ENCODE measurements at regions not wholly inside any gene's neighbourhood (a gene's known extent, or its start where the extent isn't known, plus 50 kb on each side); places are given as distances from the start of the nearest gene placed in this dataset.
A peak's percentile ranks its signal among the peaks of the same experiment; 100 is the strongest.

DNA sequence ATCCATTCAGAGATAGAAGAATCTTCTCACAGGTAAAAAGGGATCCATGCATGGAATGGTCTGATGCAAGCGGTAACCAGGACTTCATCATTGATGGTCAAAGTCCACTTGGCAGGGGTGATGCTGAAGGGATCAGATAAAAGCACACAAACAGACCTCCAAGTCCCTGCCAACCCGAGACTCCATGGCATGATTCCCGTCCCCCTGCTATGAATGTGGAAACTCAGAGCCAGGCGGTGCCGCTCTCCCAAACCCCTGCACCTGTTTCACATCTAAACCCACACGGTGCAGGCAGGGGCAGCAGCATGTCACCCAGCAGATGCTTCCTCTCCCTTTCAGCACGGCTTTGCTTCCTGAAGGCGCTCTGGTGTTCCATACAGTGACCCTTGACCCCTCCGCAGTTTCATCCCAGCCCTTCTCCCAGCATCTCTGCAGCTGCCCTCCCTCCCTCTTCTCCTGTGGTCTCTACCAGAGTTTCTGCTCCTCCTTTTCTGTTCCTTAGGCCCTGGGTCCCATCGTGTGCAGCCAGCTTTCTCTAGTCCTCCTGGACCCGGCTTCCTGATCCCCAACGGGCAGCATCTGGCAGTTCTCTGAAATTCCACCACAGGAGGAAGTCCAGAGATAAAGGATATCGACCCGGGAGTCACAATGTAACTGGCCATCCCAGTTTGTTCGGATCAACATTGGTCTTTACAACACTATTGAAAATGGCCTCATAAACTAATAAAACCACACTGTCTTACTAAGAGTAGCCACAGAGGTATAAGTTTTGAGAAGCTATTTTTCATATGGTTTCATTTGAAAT, 235.0 kb downstream of the TTLL2 start (continued):
- TF ChIP-seq ZNF576 (CRISPR knock-in tag; IDR thresholded peaks at IDR 0.05) (no peak), ZNF530 (CRISPR knock-in tag; IDR thresholded peaks at IDR 0.05; ENCODE audit: low read depth) (no peak), ZFX (CRISPR knock-in tag; IDR thresholded peaks at IDR 0.05; ENCODE audit: low read depth) (peak; percentile 63), SRSF1 (optimal IDR thresholded peaks at IDR 0.05; ENCODE audit: low read depth, low read length) (no peak), ATF4 (CRISPR knock-in tag; IDR thresholded peaks at IDR 0.05) (peak; percentile 77 to 100; a peak in 3 of 4 replicates), ZNF451 (CRISPR knock-in tag; IDR thresholded peaks at IDR 0.05) (0 out of 2 replicates have a peak, but pooled peaks have one; percentile 57), ZBTB7B (CRISPR knock-in tag; IDR thresholded peaks at IDR 0.05) (no peak; the same call in 1 of the 2 replicates), IKZF4 (CRISPR knock-in tag; IDR thresholded peaks at IDR 0.05; ENCODE audit: borderline replicate concordance, low read depth, not compliant biosample characterization) (no peak), ZNF496 (CRISPR knock-in tag; IDR thresholded peaks at IDR 0.05; ENCODE audit: insufficient replicate concordance) (no peak), ZC3H4 (CRISPR knock-in tag; IDR thresholded peaks at IDR 0.05; ENCODE audit: borderline replicate concordance) (peak; percentile 93; the same call in 1 of the 2 replicates), SPEN (CRISPR knock-in tag; IDR thresholded peaks at IDR 0.05; ENCODE audit: low read depth) (no peak; the same call in 1 of the 2 replicates), TCF12 (IDR thresholded peaks at IDR 0.05) (no peak), TCF12 (CRISPR knock-in tag; IDR thresholded peaks at IDR 0.05) (peak; percentile 92), ZNF792 (CRISPR knock-in tag; IDR thresholded peaks at IDR 0.05) (peak; percentile 19; the same call in 1 of the 2 replicates), ZBTB8A (CRISPR knock-in tag; IDR thresholded peaks at IDR 0.05; ENCODE audit: borderline replicate concordance, low read depth) (peak; percentile 95), HIVEP1 (CRISPR knock-in tag; IDR thresholded peaks at IDR 0.05) (peak; percentile 91), YEATS2 (CRISPR knock-in tag; IDR thresholded peaks at IDR 0.05; ENCODE audit: borderline replicate concordance) (no peak; the same call in 1 of the 2 replicates), HNRNPL (IDR thresholded peaks at IDR 0.05; ENCODE audit: low read depth, low read length) (0 out of 2 replicates have a peak, but pooled peaks have one; percentile 54), ZIK1 (CRISPR knock-in tag; IDR thresholded peaks at IDR 0.05; ENCODE audit: borderline replicate concordance, low read depth) (no peak), ZNF768 (CRISPR knock-in tag; IDR thresholded peaks at IDR 0.05) (peak; percentile 23; the same call in 1 of the 2 replicates), NAIF1 (CRISPR knock-in tag; IDR thresholded peaks at IDR 0.05; ENCODE audit: borderline replicate concordance) (no peak), HOMEZ (CRISPR knock-in tag; IDR thresholded peaks at IDR 0.05; ENCODE audit: low read depth) (peak; percentile 41; the same call in 1 of the 2 replicates), ZNF205 (CRISPR knock-in tag; IDR thresholded peaks at IDR 0.05) (no peak)
- TF ChIP-seq, protein P1, sequence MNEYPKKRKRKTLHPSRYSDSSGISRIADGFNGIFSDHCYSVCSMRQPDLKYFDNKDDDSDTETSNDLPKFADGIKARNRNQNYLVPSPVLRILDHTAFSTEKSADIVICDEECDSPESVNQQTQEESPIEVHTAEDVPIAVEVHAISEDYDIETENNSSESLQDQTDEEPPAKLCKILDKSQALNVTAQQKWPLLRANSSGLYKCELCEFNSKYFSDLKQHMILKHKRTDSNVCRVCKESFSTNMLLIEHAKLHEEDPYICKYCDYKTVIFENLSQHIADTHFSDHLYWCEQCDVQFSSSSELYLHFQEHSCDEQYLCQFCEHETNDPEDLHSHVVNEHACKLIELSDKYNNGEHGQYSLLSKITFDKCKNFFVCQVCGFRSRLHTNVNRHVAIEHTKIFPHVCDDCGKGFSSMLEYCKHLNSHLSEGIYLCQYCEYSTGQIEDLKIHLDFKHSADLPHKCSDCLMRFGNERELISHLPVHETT (CRISPR knock-in tag; conservative IDR thresholded peaks at IDR 0.05): 0 out of 2 replicates have a peak, but pooled peaks have one; percentile 21
